ENCODE measurements at regions not wholly inside any gene's neighbourhood (a gene's known extent, or its start where the extent isn't known, plus 50 kb on each side); places are given as distances from the start of the nearest gene placed in this dataset.
"Not testable (repeated sequence)": the region's sequence is repeated elsewhere in the genome, so short reads cannot be mapped to it uniquely, and the experiment has no call there.

- no peaks in the 10 kb centered on the region for H4K20me1 ChIP-seq (ENCODE audit: control insufficient read depth, insufficient read depth, low read depth, low read length)
- no peaks in the 10 kb centered on the region for H3F3A ChIP-seq (ENCODE audit: control insufficient read depth, insufficient read depth)
- no peak overlapping the region for H3K4me3 ChIP-seq (ENCODE audit: low read length)
- no peaks in the 10 kb centered on the region for H3K27me3 ChIP-seq (ENCODE audit: control insufficient read depth, low read length)
- H3K27ac ChIP-seq (ENCODE audit: low read depth, low read length) = no peak overlapping the region
- H3K4me1 ChIP-seq (ENCODE audit: control insufficient read depth, low read length) = no peaks in the 10 kb centered on the region
- H3K4me2 ChIP-seq (ENCODE audit: low read length) = no peak overlapping the region
- H3K36me3 ChIP-seq (ENCODE audit: control insufficient read depth, low read length) = no peaks in the 10 kb centered on the region
- H3K9me3 ChIP-seq (ENCODE audit: control insufficient read depth, insufficient read depth, low read length) = no peaks in the 10 kb centered on the region
- no peaks in the 10 kb centered on the region for H3K9me2 ChIP-seq (replicated peaks; ENCODE audit: control insufficient read depth, low read length)
- no peaks in the 10 kb centered on the region for H3K79me2 ChIP-seq (ENCODE audit: control insufficient read depth, low read length)
- TF ChIP-seq EZH2phosphoT487 (IDR thresholded peaks at IDR 0.05; ENCODE audit: borderline replicate concordance, low read length) = no peak
- no peak for TF ChIP-seq CTCF (IDR thresholded peaks at IDR 0.05; ENCODE audit: low read depth, low read length, poor library complexity, severe bottlenecking)
These were observed 192.6 kb upstream of the GLI2 start for GRCh38 chr2:120542911-120543527.

GRCh38 chr2:120543899-120544298 lies 191.8 kb upstream of the GLI2 start:
- H3K27ac ChIP-seq (ENCODE audit: low read depth, low read length) = no peak overlapping the region
- H3F3A ChIP-seq (ENCODE audit: control insufficient read depth, insufficient read depth) = no peaks in the 10 kb centered on the region
- no peaks in the 10 kb centered on the region for H3K36me3 ChIP-seq (ENCODE audit: control insufficient read depth, low read length)
- H4K20me1 ChIP-seq (ENCODE audit: control insufficient read depth, insufficient read depth, low read depth, low read length) = no peaks in the 10 kb centered on the region
- no peak for TF ChIP-seq EZH2phosphoT487 (IDR thresholded peaks at IDR 0.05; ENCODE audit: borderline replicate concordance, low read length)
- TF ChIP-seq CTCF (IDR thresholded peaks at IDR 0.05; ENCODE audit: low read depth, low read length, poor library complexity, severe bottlenecking) = no peak
- H3K4me1 ChIP-seq (ENCODE audit: control insufficient read depth, low read length) = no peaks in the 10 kb centered on the region
- no peak overlapping the region for H3K4me2 ChIP-seq (ENCODE audit: low read length)
- H3K9me2 ChIP-seq (replicated peaks; ENCODE audit: control insufficient read depth, low read length) = no peaks in the 10 kb centered on the region
- H3K27me3 ChIP-seq (ENCODE audit: control insufficient read depth, low read length) = no peaks in the 10 kb centered on the region
- no peaks in the 10 kb centered on the region for H3K79me2 ChIP-seq (ENCODE audit: control insufficient read depth, low read length)
- no peaks in the 10 kb centered on the region for H3K9me3 ChIP-seq (ENCODE audit: control insufficient read depth, insufficient read depth, low read length)
- H3K4me3 ChIP-seq (ENCODE audit: low read length) = no peak overlapping the region

GRCh38 chr2:120544522-120544921 lies 191.1 kb upstream of the GLI2 start:
- Histone ChIP-seq H3K27ac (ENCODE audit: low read depth, low read length) (no peak overlapping the region), H3K79me2 (ENCODE audit: control insufficient read depth, low read length) (no peaks in the 10 kb centered on the region), H3K36me3 (ENCODE audit: control insufficient read depth, low read length) (no peaks in the 10 kb centered on the region), H3K4me2 (ENCODE audit: low read length) (no peak overlapping the region), H3F3A (ENCODE audit: control insufficient read depth, insufficient read depth) (no peaks in the 10 kb centered on the region), H3K4me1 (ENCODE audit: control insufficient read depth, low read length) (no peaks in the 10 kb centered on the region), H3K4me3 (ENCODE audit: low read length) (no peak overlapping the region), H4K20me1 (ENCODE audit: control insufficient read depth, insufficient read depth, low read depth, low read length) (no peaks in the 10 kb centered on the region), H3K9me3 (ENCODE audit: control insufficient read depth, insufficient read depth, low read length) (no peaks in the 10 kb centered on the region), H3K9me2 (replicated peaks; ENCODE audit: control insufficient read depth, low read length) (no peaks in the 10 kb centered on the region), H3K27me3 (ENCODE audit: control insufficient read depth, low read length) (no peaks in the 10 kb centered on the region)
- TF ChIP-seq CTCF (IDR thresholded peaks at IDR 0.05; ENCODE audit: low read depth, low read length, poor library complexity, severe bottlenecking) = no peak
- no peak for TF ChIP-seq EZH2phosphoT487 (IDR thresholded peaks at IDR 0.05; ENCODE audit: borderline replicate concordance, low read length)

GRCh38 chr2:120545007-120545406 lies 190.7 kb upstream of the GLI2 start:
- not testable (repeated sequence) for H3K4me3 ChIP-seq (ENCODE audit: low read length); H3K4me2 ChIP-seq (ENCODE audit: low read length)

More at GRCh38 chr2:120545007-120545406, 190.7 kb upstream of the GLI2 start:
- not testable (repeated sequence) for H3K4me1 ChIP-seq (ENCODE audit: control insufficient read depth, low read length); H3K36me3 ChIP-seq (ENCODE audit: control insufficient read depth, low read length); H3K79me2 ChIP-seq (ENCODE audit: control insufficient read depth, low read length); H3K9me2 ChIP-seq (replicated peaks; ENCODE audit: control insufficient read depth, low read length); H3K9me3 ChIP-seq (ENCODE audit: control insufficient read depth, insufficient read depth, low read length); H3F3A ChIP-seq (ENCODE audit: control insufficient read depth, insufficient read depth); H4K20me1 ChIP-seq (ENCODE audit: control insufficient read depth, insufficient read depth, low read depth, low read length); H3K27me3 ChIP-seq (ENCODE audit: control insufficient read depth, low read length); H3K27ac ChIP-seq (ENCODE audit: low read depth, low read length)
